CD4-positive, alpha-beta T cell (primary cell): ENCODE measurements at regions not wholly inside any gene's neighbourhood (a gene's known extent, or its start where the extent isn't known, plus 50 kb on each side); places are given as distances from the start of the nearest gene placed in this dataset.

ENCODE experiments used
- ATAC-seq: fragments of 200-7000 bp; cut with Tn5 transposase; one replicate; pipeline ENCODE4 v1.10.0; 2022; ENCODE audit warnings: mild to moderate bottlenecking; ENCODE audit not compliant: poor library complexity
- CTCF ChIA-PET: fragments of 350-600 bp; sonication (Branson Sonifier 250); formaldehyde crosslinking; loops from one replicate; lab custom pipeline; 2021; ENCODE audit warnings: antibody characterized with exemption, inconsistent platforms; lab: Charles Lee
- POLR2A ChIA-PET: fragments of 350-600 bp; sonication (Branson Sonifier 250); formaldehyde crosslinking; loops from one replicate; lab custom pipeline; 2021; ENCODE audit warnings: antibody characterized with exemption, inconsistent platforms; lab: Charles Lee
- DNase-seq, 14 experiments: peaks; one replicate each; pipeline ENCODE4 v3.0.0-alpha.2; 2013 to 2020; ENCODE audit warnings: mixed read lengths in 2 of 14
- H3K27ac ChIP-seq, 2 donors: one replicate each; pipeline versions ENCODE4 v1.5.1 to v1.7.0; 2013; ENCODE audit warnings: low read length in 2 of 2, low read depth in 1 of 2, mild to moderate bottlenecking in 1 of 2
- H3K27me3 ChIP-seq, 2 experiments: 1 replicate in 1 of 2; 2 replicates in 1 of 2; pipeline versions ENCODE4 v1.6.1 to v1.7.0; 2013; ENCODE audit warnings: low read length in 2 of 2, control low read depth in 1 of 2, mild to moderate bottlenecking in 1 of 2, moderate library complexity in 1 of 2; ENCODE audit not compliant: insufficient read depth in 2 of 2, control insufficient read depth in 1 of 2
- H3K36me3 ChIP-seq: one replicate; pipeline ENCODE4 v1.6.1; 2013; ENCODE audit warnings: low read length, control low read depth; ENCODE audit not compliant: insufficient read depth
- H3K4me1 ChIP-seq: one replicate; pipeline ENCODE4 v1.6.1; 2013; ENCODE audit warnings: low read length, control low read depth; ENCODE audit not compliant: insufficient read depth
- H3K4me3 ChIP-seq: one replicate; pipeline ENCODE4 v1.5.1; 2013; ENCODE audit warnings: mild to moderate bottlenecking, low read length, moderate library complexity
- H3K9me3 ChIP-seq, 2 experiments: 1 replicate in 1 of 2; 2 replicates in 1 of 2; pipeline versions ENCODE4 v1.6.1 to v1.7.0; 2013; ENCODE audit warnings: low read length in 2 of 2, mild to moderate bottlenecking in 2 of 2, control low read depth in 1 of 2, moderate library complexity in 1 of 2; ENCODE audit not compliant: control insufficient read depth in 1 of 2, insufficient read depth in 1 of 2
- H3K27ac Mint-ChIP-seq: one replicate; pipeline ENCODE4 v1.8.0; 2020; ENCODE audit warnings: mixed read lengths
- H3K27me3 Mint-ChIP-seq: one replicate; pipeline ENCODE4 v1.8.0; 2021; ENCODE audit warnings: mixed read lengths
- H3K36me3 Mint-ChIP-seq: one replicate; pipeline ENCODE4 v1.8.0; 2021; ENCODE audit warnings: low read depth, mixed read lengths
- H3K4me1 Mint-ChIP-seq: one replicate; pipeline ENCODE4 v1.8.0; 2021; ENCODE audit warnings: low read depth, mixed read lengths
- H3K4me3 Mint-ChIP-seq: one replicate; pipeline ENCODE4 v1.8.0; 2020; ENCODE audit warnings: mild to moderate bottlenecking, mixed read lengths
- H3K9me3 Mint-ChIP-seq: one replicate; pipeline ENCODE4 v1.8.0; 2020; ENCODE audit warnings: mixed read lengths
- intact Hi-C, 2 experiments: fragments of 100-400 bp; cut with DNase I in 1 of 2; cut with micrococcal nuclease in 1 of 2; formaldehyde crosslinking; loops; one replicate each; pipeline versions ENCODE4 v1.15.1 to v1.9.0; 2023 to 2025; cut with DNase I, micrococcal nuclease
- TF ChIP-seq, protein P1 (sequence below): fragments of 200-600 bp; IDR thresholded peaks from one replicate; pipeline ENCODE4 v1.8.0; 2022; ENCODE audit warnings: antibody characterized with exemption, mild to moderate bottlenecking

- POLR2A ChIA-PET: no interaction called here
- TF ChIP-seq, protein P1, sequence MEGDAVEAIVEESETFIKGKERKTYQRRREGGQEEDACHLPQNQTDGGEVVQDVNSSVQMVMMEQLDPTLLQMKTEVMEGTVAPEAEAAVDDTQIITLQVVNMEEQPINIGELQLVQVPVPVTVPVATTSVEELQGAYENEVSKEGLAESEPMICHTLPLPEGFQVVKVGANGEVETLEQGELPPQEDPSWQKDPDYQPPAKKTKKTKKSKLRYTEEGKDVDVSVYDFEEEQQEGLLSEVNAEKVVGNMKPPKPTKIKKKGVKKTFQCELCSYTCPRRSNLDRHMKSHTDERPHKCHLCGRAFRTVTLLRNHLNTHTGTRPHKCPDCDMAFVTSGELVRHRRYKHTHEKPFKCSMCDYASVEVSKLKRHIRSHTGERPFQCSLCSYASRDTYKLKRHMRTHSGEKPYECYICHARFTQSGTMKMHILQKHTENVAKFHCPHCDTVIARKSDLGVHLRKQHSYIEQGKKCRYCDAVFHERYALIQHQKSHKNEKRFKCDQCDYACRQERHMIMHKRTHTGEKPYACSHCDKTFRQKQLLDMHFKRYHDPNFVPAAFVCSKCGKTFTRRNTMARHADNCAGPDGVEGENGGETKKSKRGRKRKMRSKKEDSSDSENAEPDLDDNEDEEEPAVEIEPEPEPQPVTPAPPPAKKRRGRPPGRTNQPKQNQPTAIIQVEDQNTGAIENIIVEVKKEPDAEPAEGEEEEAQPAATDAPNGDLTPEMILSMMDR: no peak
- H3K4me1 Mint-ChIP-seq: peaks cover 6% of the 10 kb centered on the region
- H3K9me3 Mint-ChIP-seq: no peaks in the 10 kb centered on the region
- H3K27ac Mint-ChIP-seq: no peak overlapping the region
- no peak for DNase-seq
- CTCF ChIA-PET: no interaction called here
- Histone ChIP-seq H3K27ac (no peak overlapping the region), H3K9me3 (no peaks in the 10 kb centered on the region), H3K36me3 (no peaks in the 10 kb centered on the region), H3K27me3 (peaks cover 0 to 14% of the 10 kb centered on the region in 2 experiments), H3K4me1 (peaks cover 3% of the 10 kb centered on the region), H3K4me3 (no peak overlapping the region)
- H3K4me3 Mint-ChIP-seq: no peak overlapping the region
- no peak for ATAC-seq
- H3K36me3 Mint-ChIP-seq: no peaks in the 10 kb centered on the region
- intact Hi-C loops: no loop called here
- peaks cover 29% of the 10 kb centered on the region for H3K27me3 Mint-ChIP-seq
These were observed 113.3 kb upstream of the ERRFI1 start for GRCh38 chr1:8139383-8139782.

DNA sequence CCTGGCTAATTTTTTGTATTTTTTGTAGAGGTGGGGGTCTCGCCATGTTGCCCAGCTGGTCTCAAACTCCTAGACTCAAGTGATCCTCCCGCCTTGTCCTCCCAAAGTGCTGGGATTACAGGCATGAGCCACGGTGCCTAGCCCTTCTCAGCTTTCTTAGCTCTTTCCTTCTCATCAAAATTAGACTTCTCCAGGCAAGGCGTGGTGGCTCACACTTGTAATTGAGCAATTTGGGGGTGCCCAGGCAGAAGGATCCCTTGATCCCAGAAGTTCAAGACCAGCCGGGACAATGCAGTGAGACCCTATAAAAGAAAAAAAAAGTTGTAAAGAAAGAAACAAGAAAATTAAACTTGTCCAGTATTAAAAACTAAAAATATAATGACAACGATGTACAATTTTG lies 112.6 kb upstream of the ERRFI1 start:
- no peak overlapping the region for H3K4me3 ChIP-seq
- ATAC-seq (no peak), DNase-seq (no peak)
- Mint-ChIP-seq H3K9me3 (no peaks in the 10 kb centered on the region), H3K4me1 (no peaks in the 10 kb centered on the region), H3K36me3 (no peaks in the 10 kb centered on the region), H3K4me3 (no peak overlapping the region), H3K27me3 (peaks cover 30% of the 10 kb centered on the region), H3K27ac (no peak overlapping the region)
- CTCF ChIA-PET: no interaction called here
- no peaks in the 10 kb centered on the region for H3K9me3 ChIP-seq
- intact Hi-C loops: no loop called here
- H3K36me3 ChIP-seq: no peaks in the 10 kb centered on the region
- POLR2A ChIA-PET: no interaction called here
- no peaks in the 10 kb centered on the region for H3K4me1 ChIP-seq
- TF ChIP-seq, protein P1: no peak
- H3K27me3 ChIP-seq: peaks cover 0 to 18% of the 10 kb centered on the region in 2 experiments
- no peak overlapping the region for H3K27ac ChIP-seq

GRCh38 chr1:8137481-8138244 lies 111.6 kb upstream of the ERRFI1 start:
- DNase-seq (no peak), ATAC-seq (no peak)
- CTCF ChIA-PET: no interaction called here
- H3K9me3 ChIP-seq: no peaks in the 10 kb centered on the region
- H3K4me3 ChIP-seq: no peak overlapping the region
- H3K36me3 Mint-ChIP-seq: no peaks in the 10 kb centered on the region
- peaks cover 35% of the 10 kb centered on the region for H3K27me3 Mint-ChIP-seq
- H3K27ac Mint-ChIP-seq: no peak overlapping the region
- intact Hi-C loops: no loop called here
- no peaks in the 10 kb centered on the region for H3K4me1 Mint-ChIP-seq
- H3K4me1 ChIP-seq: no peaks in the 10 kb centered on the region
- H3K36me3 ChIP-seq: no peaks in the 10 kb centered on the region
- POLR2A ChIA-PET: no interaction called here
- no peak overlapping the region for H3K4me3 Mint-ChIP-seq
- H3K27me3 ChIP-seq: peaks cover 0 to 18% of the 10 kb centered on the region in 2 experiments
- no peak overlapping the region for H3K27ac ChIP-seq
- TF ChIP-seq, protein P1: no peak
- no peaks in the 10 kb centered on the region for H3K9me3 Mint-ChIP-seq
